D721Med (cell line): ENCODE measurements at regions not wholly inside any gene's neighbourhood (a gene's known extent, or its start where the extent isn't known, plus 50 kb on each side); places are given as distances from the start of the nearest gene placed in this dataset.

ENCODE experiments used
- DNase-seq: peaks from one replicate; pipeline ENCODE4 v3.0.0; 2011; ENCODE audit warnings: low spot score; ENCODE audit not compliant: insufficient read length
- FAIRE-seq: peaks from 2 replicates; lab custom pipeline; 2011; peaks lifted over from hg19 to GRCh38; lab: Jason Lieb, UNC
- TF ChIP-seq, protein P1 (sequence below): IDR thresholded peaks from 2 replicates; pipeline ENCODE4 v1.5.1; 2012; ENCODE audit warnings: mild to moderate bottlenecking, control low read depth; ENCODE audit not compliant: insufficient read depth; ENCODE audit errors: missing control alignments

DNA sequence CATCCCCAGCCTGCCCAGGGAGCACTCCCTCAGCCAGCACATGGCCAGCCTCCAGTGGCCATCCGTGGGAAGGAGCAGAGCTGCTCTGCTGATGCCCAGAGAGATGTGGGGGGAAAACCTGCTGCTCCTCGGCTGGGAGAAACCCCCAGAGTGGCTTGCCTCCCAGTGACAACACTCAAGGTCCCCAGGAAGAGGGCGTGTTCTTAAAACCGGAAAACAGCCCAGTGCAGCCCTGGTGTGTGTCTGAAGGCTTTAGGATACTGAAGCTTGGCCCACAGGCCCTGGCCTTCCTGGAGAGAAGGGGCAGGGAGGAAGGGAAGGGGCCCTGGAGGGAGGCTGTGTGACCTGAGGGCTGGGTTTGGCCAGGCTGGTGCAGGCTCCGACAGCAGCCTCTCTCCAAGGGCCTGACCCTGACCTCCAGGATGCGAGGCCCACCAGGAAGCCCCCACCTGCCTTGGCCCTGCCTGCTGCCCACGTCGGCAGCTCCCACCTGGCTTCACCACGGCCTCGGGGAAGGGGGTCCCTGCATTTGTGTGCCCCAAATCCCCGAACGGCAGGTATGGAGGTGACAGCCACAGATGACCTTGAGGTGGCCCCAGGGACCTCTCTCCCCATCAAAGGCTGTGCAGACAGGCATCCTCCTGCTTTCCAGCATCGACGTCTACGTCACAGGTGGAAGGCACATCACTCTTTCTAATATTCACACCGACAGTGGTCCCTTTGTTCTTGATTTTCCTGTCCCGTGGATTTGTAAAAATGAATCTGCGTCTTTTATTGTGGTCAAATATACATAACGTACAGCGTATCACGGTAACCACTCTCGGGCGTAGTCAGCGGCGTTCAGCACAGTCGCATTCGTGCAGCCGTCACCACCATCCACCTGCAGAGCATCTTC lies 190.0 kb upstream of the C14orf180 start:
- no peak for FAIRE-seq
- DNase-seq: no peak
- TF ChIP-seq, protein P1, sequence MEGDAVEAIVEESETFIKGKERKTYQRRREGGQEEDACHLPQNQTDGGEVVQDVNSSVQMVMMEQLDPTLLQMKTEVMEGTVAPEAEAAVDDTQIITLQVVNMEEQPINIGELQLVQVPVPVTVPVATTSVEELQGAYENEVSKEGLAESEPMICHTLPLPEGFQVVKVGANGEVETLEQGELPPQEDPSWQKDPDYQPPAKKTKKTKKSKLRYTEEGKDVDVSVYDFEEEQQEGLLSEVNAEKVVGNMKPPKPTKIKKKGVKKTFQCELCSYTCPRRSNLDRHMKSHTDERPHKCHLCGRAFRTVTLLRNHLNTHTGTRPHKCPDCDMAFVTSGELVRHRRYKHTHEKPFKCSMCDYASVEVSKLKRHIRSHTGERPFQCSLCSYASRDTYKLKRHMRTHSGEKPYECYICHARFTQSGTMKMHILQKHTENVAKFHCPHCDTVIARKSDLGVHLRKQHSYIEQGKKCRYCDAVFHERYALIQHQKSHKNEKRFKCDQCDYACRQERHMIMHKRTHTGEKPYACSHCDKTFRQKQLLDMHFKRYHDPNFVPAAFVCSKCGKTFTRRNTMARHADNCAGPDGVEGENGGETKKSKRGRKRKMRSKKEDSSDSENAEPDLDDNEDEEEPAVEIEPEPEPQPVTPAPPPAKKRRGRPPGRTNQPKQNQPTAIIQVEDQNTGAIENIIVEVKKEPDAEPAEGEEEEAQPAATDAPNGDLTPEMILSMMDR: no peak

DNA sequence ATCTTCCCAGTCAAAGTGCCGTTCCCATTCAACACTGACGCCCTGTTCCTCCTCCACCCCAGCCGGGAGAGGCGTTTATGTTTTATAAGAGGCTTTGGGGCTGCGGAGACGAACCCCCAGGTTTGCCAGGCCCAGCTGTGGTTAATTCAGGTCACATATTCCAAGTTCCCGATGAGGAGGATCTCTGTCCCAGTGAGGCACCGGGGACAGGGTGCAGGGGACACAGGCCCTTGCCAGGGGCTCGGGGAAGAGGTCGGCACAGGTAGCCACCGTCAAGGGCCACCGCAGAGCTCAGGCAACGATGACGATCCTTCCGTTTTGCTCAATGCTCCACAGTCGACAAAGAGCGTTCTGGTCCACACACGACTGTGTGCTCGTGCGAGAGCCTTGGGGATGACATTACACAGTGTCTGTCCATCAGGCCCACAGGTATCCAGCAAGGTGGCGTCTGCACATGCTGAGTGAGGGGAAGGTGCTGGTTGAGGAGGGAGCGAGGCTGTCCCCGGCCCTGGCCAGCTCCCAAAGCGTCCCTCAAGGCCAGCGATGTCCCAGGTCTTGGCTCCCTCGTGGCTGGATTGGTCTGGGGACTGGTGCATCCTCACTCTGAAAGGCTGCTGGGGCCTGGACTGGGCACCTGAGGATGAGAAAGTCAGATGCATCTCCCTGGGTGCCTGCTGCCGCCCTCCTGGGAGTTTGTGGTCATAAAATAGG lies 189.2 kb upstream of the C14orf180 start:
- TF ChIP-seq, protein P1: no peak
- DNase-seq: no peak
- FAIRE-seq: no peak

DNA sequence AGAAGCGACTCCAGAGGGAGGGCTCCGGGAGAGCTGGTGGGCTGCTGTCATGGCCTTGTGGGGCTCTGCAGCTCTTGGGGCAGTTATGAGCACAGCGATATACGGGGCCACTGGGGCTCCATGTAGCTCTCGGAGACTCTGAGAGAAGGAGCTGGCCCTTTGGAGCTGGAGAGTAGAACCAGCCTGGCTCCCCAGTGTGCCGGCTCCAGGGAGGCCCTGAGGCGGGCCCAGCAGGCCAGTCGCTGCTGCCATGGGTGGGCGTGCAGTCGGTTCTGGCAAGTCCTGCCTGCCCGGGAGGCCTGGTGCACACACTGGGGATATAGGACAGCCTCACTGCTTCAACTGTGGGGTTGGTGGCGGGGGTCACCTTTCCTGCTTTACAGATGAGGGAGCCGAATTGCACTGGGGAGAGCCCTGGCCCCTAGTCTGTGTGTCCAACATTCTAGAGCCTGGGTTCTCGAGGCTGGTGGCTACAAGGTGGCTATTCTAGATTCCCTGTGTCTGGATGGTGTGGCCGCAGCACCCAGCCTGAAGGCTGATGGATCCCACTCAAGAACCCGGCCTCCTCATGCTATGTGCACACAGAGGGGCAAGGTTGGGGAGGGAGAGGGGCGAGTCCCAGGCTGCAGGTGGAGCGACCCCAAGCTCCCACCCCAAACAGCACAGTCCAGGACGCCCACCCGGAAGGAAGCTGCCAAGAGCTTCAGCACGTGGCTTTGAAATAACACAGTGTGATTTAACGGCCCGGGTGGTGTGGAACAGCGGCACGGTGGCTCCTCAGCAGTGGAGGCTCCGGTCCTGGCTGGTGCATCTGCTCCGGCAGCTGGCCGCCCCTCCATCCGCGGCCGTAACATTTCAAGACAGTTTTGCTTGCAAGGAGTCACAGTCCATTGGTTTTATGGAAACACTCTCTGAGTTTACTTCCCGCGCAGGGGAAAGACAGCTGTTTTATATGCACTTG lies 188.3 kb upstream of the C14orf180 start:
- no peak for DNase-seq
- no peak for FAIRE-seq

DNA sequence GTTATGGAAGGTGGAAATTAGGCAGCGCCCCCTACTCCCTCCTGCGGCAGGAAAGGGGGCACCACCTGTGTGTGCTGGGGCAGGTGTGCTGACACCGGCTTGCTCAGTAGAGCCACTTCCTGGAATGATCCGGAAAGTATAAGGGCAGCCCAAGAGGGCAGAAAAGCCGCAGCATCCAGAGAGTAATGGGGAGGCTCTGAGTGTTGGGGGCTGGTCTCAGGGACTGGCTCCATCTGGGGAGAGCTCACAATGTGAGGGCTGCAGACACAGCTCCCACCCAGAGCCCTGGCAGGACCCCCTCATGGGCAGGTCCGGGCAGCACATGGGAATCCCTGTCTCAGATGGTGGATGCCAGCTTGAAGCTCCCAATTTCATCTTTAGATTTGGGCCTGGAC lies 187.6 kb upstream of the C14orf180 start:
- no peak for FAIRE-seq
- DNase-seq: no peak

More for the DNA sequence above, 188.3 kb upstream of the C14orf180 start:
- TF ChIP-seq, protein P1: no peak

DNA sequence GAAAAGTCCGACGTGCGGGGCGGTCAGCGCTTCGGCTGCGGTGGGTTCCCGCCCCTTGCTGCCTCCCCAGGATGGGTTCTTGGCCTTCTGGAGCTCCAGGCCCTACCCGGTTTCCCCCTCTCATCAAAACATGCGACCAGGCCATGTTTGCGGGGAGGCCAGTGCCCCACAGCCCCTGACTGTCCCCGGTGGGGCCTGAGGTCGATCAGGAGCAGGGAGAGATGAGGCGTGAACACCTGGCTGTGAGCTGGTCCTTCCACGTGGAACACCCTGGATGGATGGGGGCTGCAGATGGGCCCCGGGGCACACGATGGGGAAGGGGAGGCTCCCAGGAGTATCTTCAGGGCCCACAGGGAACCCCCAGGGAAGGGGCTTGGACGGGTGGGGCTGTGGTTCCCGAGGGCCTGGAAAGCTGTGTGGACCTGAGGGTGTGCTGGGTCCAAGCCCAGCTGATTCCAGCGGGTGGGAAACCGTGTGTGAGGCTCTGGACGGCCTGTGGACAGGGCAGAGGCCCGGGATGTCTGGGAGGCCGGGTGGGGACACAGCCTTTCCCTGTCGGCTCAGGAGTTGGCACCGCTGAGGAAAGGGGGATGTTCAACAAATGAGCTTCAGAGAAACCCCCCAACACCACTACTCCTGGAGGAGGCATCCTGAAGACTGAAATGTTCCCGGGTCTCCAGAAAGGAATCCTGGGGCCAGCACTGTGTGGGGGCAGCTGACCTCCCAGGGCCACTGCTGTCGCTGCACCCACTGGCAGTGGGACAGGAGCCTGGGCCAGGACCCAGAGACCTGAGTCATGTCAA lies 187.0 kb upstream of the C14orf180 start:
- DNase-seq (no peak), FAIRE-seq (no peak)
- TF ChIP-seq, protein P1: no peak

More for the DNA sequence above, 187.6 kb upstream of the C14orf180 start:
- TF ChIP-seq, protein P1: no peak
